NCI-H2029 treated with DMSO at 0.1 percent for 48 hours (cell line): ENCODE measurements at regions not wholly inside any gene's neighbourhood (a gene's known extent, or its start where the extent isn't known, plus 50 kb on each side); places are given as distances from the start of the nearest gene placed in this dataset.

Experiments
- DNase-seq: peaks from one replicate; lab custom pipeline; 2025; lab: John Stamatoyannopoulos, UW

- DNase-seq = no peak
These were observed 269.4 kb downstream of the TCF7L2 start for GRCh38 chr10:113219446-113219845.

DNA sequence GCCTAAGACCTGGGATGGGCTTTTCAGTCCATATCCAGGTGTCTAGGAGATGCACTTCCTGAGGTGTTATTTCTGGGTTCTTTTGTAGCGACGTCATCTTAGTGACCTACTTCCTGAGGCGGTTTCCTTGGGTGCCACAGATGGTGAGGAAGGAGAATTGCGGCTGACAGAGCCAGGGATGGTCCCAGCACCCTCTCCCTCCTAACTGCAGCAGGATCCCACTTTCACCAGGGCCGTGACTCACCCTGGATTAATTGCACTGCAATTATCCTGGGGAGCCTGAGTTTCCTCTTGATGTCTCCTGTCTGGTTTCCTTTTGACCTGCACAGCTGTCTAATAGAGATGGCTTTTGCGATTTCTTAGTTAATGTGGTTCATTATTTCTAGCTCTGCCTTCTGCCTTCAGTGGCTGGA is 271.7 kb downstream of the TCF7L2 start:
- no peak for DNase-seq

DNA sequence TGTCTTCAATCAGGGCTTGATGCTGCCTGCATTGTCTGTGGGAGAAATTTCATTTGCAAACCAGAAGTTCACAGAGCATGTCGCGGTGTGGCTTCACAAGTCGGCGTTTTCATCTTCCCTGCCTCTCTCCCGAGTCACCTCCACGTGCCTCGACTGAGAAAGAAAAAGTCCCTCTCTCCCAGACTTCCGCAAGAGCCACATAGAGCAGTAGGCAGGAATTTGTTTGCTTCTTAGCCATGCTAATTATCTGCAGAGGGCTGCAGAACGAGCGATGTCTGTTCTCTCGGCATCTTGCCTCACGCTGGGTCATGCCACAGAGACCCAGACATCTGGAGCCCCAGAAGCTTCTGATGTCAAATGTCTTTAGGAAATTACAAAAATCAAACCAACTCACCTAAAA is 272.2 kb downstream of the TCF7L2 start:
- DNase-seq = no peak

GRCh38 chr10:113225364-113225763 is 275.3 kb downstream of the TCF7L2 start:
- no peak for DNase-seq

DNA sequence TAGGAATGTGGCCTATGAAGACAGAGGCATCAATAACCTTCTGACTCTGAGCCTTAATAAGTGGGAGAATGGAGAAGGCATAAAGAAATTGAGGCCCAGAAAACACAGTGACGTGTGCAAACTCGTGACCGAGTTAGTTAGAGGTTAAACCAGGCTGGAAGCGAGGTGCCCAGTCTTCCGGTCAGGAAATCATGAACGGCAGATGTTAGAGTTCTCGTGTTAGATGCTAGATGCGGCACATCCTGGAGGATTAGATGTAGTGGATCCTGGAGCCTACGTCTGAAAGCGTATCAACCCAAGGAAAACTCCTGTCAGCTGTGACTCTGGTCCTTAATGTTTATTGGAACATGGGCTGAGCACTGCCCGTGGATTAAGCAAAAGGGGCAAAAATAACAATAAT is 275.9 kb downstream of the TCF7L2 start:
- no peak for DNase-seq

DNA sequence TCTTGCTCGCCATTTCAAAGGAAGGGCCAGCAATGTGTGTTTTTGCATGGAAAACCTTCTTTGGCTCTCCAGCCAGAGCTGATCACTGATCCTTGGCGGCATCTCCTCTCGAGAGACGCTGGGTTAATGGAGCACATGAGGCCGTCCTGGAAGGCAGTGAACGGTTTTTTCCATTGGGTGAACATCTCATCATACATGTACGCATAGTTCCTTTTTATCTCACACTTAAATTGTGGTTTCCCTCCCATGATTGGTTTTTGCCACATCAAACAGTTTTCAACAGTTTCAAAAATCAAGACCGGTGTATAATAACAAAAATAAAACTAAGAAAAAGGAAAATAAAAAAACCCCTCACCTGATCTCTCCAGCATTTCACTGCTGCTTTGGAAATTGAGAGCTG is 276.4 kb downstream of the TCF7L2 start:
- no peak for DNase-seq

DNA sequence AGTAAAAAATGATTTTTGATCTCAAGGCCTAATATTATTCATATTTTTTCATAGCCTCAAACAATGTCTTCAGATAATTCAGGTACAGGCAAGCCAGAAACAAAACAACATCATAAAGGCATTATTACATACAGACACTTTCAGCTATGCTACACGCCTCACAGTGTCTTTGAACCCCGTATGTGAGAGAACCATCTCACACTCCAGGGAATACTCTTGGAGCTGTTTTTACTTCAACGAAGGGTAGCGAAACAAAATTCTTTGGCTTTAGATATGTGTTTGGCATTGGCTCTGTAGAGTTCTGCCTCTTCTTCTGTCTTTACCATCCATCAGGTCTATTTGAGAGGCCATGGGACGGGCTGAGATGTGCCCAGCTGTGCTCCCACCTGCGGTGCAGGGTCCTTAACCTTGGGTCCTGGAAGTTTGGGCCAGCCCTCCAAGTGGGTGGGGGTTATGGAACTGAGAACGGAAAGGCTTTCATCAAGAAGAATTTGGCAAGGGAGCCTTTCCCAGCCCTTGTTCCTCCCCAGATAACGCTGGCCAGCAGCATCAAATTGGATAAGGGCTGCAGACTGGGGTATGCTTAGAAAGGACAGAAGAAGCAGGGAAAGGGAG is 276.9 kb downstream of the TCF7L2 start:
- no peak for DNase-seq

GRCh38 chr10:113228530-113228929 is 278.5 kb downstream of the TCF7L2 start:
- no peak for DNase-seq

DNA sequence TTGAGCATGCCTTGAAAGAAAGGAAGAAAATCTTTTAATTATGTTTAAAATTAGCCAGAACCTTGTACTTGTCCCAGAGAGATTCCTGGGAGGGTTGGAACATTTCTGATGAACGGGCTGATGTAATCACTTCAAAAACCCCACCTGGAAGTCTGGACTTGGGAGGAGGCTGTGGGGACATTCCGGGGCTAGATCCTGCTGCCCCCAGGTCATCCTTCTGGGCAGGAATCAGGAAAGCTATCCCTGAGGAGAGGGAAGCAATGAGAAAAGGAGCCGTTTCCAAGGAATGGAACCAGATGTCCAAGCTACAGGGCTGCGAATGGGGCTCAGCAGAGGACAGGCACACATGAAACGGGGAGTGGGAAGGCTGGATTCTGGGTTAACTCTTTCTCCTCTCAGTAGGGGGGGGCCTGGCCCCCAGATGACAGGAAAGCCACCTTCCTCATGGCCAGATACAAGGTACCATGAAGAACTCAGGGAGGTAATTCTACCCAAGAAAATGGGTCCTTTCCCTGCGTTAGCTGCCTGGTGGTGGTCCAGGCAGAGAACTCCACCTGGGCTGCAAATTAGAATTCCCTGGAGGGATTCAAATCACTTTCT is 280.1 kb downstream of the TCF7L2 start:
- DNase-seq = no peak

DNA sequence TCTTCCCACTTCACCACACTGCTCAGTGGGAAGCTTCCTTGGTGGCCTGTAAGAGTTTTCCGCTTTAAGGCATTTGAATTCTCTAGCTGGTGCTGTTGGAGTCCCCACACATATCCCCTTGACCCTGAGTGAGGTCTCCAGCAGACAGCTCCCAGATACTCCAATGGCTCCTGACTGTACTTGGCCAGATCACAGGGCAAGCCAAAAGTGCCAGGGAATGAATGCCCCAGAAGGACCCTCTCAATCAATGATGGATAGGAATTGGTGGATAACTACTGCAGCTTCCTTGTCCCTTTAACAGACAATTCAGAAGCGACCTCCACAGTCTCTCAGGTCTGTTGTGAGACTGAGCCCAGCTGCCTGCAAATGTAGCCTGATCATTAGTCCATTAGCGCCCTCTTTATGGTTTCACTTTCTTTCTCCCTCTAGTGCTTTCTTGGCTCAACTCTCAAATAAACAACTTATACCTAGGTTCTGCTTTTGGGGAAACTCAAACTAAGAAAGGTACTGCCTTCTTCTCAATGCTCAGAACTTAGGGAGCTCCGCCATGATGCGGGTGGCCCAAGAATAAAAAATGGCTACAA is 283.0 kb downstream of the TCF7L2 start:
- no peak for DNase-seq

- DNase-seq = no peak
These were observed 284.4 kb downstream of the TCF7L2 start for GRCh38 chr10:113234481-113234880.

DNA sequence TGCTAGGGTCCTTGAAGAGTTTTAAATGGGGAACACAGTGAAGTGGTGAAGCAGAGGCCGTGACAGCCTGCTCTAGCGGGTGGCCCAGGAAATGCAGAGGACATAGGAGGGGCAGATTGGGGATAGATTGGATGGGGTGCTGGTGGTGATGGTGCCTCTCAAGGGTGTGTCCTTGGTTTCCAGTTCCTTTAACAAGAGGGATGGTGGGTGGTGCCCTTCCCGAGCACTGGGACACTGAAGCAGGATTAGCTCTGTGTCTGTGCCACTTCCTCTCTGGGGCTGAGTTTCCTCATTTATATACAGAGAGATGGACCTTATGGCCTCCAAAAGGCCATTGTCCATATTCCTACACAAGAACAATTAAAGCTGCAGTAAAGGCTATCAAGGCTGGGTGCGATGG is 285.5 kb downstream of the TCF7L2 start:
- no peak for DNase-seq

DNA sequence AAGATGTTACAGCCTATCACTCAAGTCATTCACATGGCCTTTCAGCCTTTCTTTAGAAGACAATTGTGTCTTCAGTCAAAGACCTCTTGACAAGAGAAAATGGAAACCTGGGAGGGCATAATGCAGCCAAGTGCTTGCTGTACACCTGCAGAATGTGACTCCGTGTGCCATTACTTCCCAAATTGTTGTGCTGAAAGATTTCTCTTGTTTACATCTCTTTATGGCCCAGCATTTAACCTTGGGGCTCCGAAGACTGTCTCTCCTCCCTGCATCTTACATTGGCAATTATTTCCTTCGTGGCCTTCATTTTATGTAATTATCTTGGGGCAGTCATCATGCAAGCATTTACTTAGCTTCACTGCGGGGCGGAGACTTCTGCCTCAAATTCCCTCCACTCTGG is 287.0 kb downstream of the TCF7L2 start:
- no peak for DNase-seq

DNA sequence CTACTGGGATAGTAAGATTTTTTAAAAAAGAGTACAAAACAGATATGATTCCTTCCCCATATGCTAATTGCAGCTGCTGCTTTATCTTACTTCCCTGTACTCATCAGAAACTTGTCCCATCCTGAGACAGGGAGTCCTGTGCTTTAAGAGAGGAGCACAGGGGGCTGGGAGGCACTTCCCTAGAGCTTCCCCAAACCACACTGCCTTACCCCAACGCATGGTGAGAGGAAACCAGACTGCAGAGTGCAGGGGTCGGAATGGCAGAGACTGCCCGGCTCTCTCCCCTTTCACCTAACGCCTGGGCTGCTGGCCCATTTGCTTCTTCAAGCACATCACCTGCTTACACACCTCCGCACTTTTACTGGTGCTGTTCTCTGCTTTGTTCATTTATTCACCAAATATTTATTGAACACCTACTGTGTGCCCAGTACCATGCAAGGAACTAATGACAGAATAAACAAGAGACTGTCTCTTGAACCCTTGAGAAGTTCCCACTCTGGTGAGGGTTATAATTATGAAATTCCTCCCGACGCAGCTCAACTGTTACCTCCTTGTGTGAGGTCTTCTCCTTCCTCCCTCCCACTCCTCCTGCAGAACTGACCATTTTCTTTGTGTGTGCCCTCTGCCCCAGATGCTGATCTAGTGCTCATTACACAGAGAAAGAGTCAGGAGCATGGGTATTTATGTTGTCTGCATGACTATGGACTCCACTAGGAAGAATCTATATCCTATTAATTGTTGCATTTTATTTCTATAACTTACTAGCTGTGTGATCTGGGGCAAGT is 289.7 kb downstream of the TCF7L2 start:
- DNase-seq = no peak

GRCh38 chr10:113240736-113241135 is 290.7 kb downstream of the TCF7L2 start:
- DNase-seq = no peak

DNA sequence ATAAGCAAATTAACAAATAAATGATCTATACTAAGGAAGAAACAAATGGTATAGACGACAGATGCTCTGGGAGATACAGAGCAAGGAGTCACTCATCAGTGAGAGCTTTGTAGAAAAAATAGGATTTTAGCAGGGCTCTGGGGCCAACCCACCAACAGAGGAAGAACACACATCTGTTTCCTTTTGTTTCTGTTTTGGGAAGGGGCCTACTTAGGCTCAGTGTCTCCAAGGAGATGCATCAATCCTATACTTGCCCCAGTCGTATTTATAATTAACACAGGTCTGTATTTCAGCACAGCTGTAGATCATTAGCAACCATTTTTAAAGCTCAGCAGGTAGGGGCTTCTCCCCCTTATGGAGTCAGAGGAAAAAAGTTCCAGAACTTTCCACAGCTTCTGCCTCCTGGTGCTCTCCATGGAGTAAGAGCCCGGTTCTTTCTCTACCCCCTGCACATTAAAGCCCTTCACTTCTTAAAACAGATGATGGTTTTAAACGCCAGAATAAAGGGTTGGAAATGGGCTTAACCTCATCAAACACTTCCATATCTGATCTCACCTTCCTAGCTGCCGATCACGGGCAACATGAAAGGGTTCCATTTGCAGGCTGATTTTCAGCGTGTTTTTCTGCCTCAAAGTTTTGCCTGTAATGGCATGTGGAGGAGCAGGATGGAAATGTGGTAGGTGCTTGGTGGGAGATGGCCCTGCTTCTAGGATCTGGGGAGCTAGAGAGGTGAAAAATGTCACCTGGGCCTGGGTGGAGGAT is 291.7 kb downstream of the TCF7L2 start:
- DNase-seq = no peak

GRCh38 chr10:113243311-113243710 is 293.3 kb downstream of the TCF7L2 start:
- no peak for DNase-seq

DNA sequence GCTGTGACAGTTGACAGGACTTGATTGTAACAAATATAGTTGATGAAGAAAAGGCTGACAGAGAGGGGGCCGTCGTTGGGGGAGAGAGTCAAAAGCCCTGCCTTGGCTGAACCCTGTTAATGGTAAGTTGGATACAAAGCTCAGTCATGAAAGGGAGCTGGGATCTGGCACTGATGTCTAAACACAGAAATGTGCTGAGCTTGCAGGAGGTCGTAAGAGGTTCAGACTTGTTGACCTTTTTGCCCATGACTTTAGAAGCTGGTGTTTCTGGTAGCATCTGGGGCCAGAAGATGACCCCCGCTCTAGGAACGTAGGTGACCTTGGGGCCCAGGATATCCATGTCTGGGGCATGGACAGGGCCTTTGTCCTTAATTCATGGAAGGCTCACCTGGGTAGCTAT is 294.7 kb downstream of the TCF7L2 start:
- no peak for DNase-seq

GRCh38 chr10:113245286-113245685 is 295.2 kb downstream of the TCF7L2 start:
- DNase-seq = no peak

DNA sequence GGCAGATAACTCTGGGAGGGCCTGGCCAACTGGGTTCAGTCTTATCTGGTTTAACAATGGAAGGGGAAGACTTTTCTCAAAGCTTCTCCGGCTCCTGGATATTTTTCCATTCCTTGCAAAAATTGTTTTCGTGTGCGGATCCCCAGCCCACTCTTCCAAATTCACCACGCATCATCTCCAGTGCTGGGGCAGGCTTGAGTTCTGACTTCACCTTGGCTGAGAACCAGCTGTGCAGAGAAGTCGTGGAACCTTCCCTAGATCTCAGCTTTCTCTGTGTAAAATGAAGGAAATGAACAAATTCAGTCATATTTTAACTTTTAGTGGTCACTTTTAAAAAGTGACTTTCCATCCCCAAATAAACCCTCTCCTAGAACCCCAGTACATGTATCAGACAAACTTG is 297.0 kb downstream of the TCF7L2 start:
- DNase-seq = no peak

- DNase-seq = no peak
These were observed 299.9 kb upstream of the HABP2 start for GRCh38 chr10:113252650-113253618.
